Right cardiac atrium (tissue), 5 donors: ENCODE measurements at regions not wholly inside any gene's neighbourhood (a gene's known extent, or its start where the extent isn't known, plus 50 kb on each side); places are given as distances from the start of the nearest gene placed in this dataset.
"Not testable (repeated sequence)": the region's sequence is repeated elsewhere in the genome, so short reads cannot be mapped to it uniquely, and the experiment has no call there.

ENCODE experiments used
- ATAC-seq, 2 donors: fragments of 200-7000 bp; cut with Tn5 transposase; one replicate each; pipeline versions ENCODE4 v1.8.0 to v1.9.1; 2020; ENCODE audit warnings: moderate library complexity in 2 of 2, mild to moderate bottlenecking in 1 of 2
- DNase-seq, 3 donors: peaks; one replicate each; pipeline ENCODE4 v3.0.0-alpha.2; 2020
- H3K27ac ChIP-seq: one replicate; pipeline ENCODE4 v1.5.1; 2013; ENCODE audit warnings: mild to moderate bottlenecking, low read length, control low read depth, moderate library complexity
- H3K27me3 ChIP-seq: one replicate; pipeline ENCODE4 v1.6.1; 2013; ENCODE audit not compliant: control insufficient read depth, insufficient read depth
- H3K4me1 ChIP-seq: one replicate; pipeline ENCODE4 v1.6.1; 2013; ENCODE audit warnings: low read length; ENCODE audit not compliant: control insufficient read depth, insufficient read depth
- H3K4me3 ChIP-seq: one replicate; pipeline ENCODE4 v1.5.1; 2013; ENCODE audit warnings: low read length, control low read depth
- H3K9me3 ChIP-seq: one replicate; pipeline ENCODE4 v1.6.1; 2013; ENCODE audit warnings: low read length; ENCODE audit not compliant: control insufficient read depth
- WGBS: extraction: QIAGEN DNeasy Blood & Tissue Kit; methylation state at CpG from one replicate; pipeline ENCODE4 v1.1.7; 2013; 5-methylcytosine and 5-hydroxymethylcytosine counted together
- intact Hi-C, 4 donors: fragments of 100-400 bp; cut with DNase I; formaldehyde crosslinking; loops; one replicate each; pipeline versions ENCODE4 v1.11.0 to v1.14.0; 2022 to 2023
- donor health status: healthy with polysubstance abuse.
- donor health status: DM: no; HTN: yes; CAD: no.
- donor health status: DM: no; HTN: no; CAD: no.
- donor health status: DM: no; HTN: yes; CAD: no; lungs with severe emphysema.
- donor health status: DM: yes; HTN: yes; CAD: no.

DNA sequence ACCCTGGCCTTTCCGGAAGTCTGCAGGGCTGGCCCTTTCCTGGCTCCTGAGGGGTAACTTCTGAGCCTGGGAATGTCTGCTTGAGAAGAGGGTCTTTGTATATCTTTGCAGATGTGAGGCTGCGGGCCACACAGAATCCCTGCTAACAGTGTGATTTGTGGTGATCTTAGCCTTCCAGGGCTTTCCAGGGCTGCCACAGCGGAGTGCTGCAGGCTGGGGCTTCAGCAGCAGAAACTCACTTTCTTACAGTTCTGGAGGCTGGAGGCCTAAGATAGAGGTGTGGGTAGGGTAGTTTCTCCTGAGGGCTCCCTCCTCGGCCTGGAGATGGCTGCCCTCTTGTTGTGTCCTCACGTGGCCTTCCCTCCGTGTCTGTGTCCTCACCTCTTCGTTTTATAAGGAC lies 294.7 kb upstream of the HS6ST1 start:
- DNase-seq (peak in 1 of 3 donors; percentile 11), ATAC-seq (no peak)
- Histone ChIP-seq H3K27ac (no peak overlapping the region), H3K27me3 (no peaks in the 10 kb centered on the region), H3K4me1 (no peaks in the 10 kb centered on the region), H3K9me3 (no peaks in the 10 kb centered on the region), H3K4me3 (no peak overlapping the region)
- intact Hi-C loops: no loop called here
- WGBS: 80% methylated on average over 7 of the region's 7 CpGs

DNA sequence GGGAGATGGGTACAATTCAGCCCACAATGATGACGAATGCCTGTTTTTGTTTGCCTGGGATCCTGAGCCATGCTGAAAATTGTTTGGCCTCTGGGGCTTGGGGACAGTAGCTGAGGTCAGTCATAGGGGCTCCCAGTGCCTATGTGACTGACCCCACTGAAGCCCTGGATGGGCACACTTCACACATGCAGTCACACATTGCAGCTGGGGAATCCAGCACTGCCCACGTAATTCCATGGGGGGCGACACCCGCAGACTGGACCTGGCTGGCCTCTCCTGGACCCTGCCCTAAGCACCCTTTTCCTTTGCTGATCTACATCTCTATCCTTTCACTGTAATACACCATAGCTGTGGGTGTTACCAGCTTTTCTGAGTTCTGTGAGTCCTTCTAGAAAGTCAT lies 295.2 kb upstream of the HS6ST1 start:
- WGBS: 92% methylated on average over 4 of the region's 4 CpGs
- H3K27ac ChIP-seq: no peak overlapping the region
- no peak overlapping the region for H3K4me3 ChIP-seq
- intact Hi-C loops: no loop called here
- no peak for ATAC-seq
- H3K9me3 ChIP-seq: no peaks in the 10 kb centered on the region
- H3K27me3 ChIP-seq: no peaks in the 10 kb centered on the region
- H3K4me1 ChIP-seq: no peaks in the 10 kb centered on the region
- no peak for DNase-seq

- H3K27ac ChIP-seq, H3K27me3 ChIP-seq, H3K9me3 ChIP-seq, DNase-seq, ATAC-seq, H3K4me1 ChIP-seq, intact Hi-C loops, H3K4me3 ChIP-seq: not testable (repeated sequence)
- 92% methylated on average over 6 of the region's 6 CpGs for WGBS
Observed at GRCh38 chr2:128614907-128615306, 296.2 kb upstream of the HS6ST1 start.

- no peak overlapping the region for H3K27ac ChIP-seq
- DNase-seq: peak in 1 of 3 donors; percentile 5
- intact Hi-C loops: no loop called here
- no peak for ATAC-seq
- H3K4me1 ChIP-seq: no peaks in the 10 kb centered on the region
- H3K27me3 ChIP-seq: no peaks in the 10 kb centered on the region
- H3K4me3 ChIP-seq: no peak overlapping the region
- no peaks in the 10 kb centered on the region for H3K9me3 ChIP-seq
- WGBS: 79% methylated on average over 9 of the region's 9 CpGs
Observed at GRCh38 chr2:128615571-128615970, 296.9 kb upstream of the HS6ST1 start.

DNA sequence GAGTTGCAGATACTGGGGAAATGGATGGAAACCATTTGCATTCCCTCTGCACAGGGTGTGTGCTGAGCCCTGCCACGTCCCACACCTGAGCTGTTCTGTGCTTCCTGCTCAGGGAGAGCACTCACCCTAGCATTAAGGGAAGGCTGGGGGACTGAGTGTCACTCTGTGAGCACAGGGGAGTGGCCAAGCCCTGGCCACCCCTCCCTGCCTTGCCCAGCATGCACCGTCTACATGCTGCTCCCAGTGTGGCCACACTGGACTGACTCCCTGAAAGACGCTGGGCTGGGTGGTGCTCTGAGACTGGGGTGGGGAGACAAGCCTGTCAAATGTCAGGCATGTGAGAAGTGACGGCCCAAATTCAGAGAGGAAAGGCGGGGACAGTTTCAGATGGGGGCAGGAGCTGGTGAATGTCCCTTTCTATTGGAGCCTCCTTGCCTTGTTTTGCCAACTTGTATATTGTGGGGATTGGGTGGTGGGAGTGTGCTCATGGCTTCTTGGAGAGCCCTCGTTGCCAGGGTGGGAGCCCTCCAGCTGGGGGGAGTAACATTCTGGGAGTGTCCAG lies 298.4 kb upstream of the HS6ST1 start:
- ATAC-seq: no peak
- peak in 1 of 3 donors; percentile 30 for DNase-seq
- Histone ChIP-seq H3K4me3 (no peak overlapping the region), H3K4me1 (no peaks in the 10 kb centered on the region), H3K27me3 (no peaks in the 10 kb centered on the region), H3K27ac (no peak overlapping the region), H3K9me3 (no peaks in the 10 kb centered on the region)
- whole genome bisulfite sequencing: 71% methylated on average over 6 of the region's 6 CpGs
- intact Hi-C loops: no loop called here

GRCh38 chr2:128617661-128618060 lies 299.0 kb upstream of the HS6ST1 start:
- no peaks in the 10 kb centered on the region for H3K9me3 ChIP-seq
- no peak for ATAC-seq
- no peaks in the 10 kb centered on the region for H3K4me1 ChIP-seq
- intact Hi-C loops: no loop called here
- 91% methylated on average over 6 of the region's 6 CpGs for WGBS
- H3K27me3 ChIP-seq: no peaks in the 10 kb centered on the region
- H3K27ac ChIP-seq: no peak overlapping the region
- peak in 1 of 3 donors; percentile 30 for DNase-seq
- no peak overlapping the region for H3K4me3 ChIP-seq

DNA sequence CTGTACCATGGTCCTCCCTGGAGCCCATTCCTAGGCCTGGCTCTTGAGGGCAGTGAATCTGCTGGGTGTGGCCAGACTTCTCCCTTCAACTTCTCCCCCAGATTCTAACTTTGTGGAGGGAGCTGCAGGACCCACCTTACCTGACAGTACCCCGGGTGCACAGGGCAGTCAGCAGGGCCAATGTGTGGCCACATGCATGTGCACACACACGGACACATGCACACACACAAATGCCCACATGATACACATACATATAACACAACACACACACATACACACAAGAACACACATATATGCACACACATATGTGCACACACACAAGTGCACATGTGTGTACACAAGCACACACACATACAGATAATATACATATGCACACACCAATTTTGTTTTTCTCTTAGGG lies 300.0 kb upstream of the HS6ST1 start:
- ATAC-seq (no peak), DNase-seq (peak in 1 of 3 donors; percentile 11)
- WGBS: 90% methylated on average over 2 of the region's 2 CpGs
- Histone ChIP-seq H3K27me3 (no peaks in the 10 kb centered on the region), H3K9me3 (no peaks in the 10 kb centered on the region), H3K4me3 (no peak overlapping the region), H3K27ac (no peak overlapping the region), H3K4me1 (no peaks in the 10 kb centered on the region)
- intact Hi-C loops: no loop called here

DNA sequence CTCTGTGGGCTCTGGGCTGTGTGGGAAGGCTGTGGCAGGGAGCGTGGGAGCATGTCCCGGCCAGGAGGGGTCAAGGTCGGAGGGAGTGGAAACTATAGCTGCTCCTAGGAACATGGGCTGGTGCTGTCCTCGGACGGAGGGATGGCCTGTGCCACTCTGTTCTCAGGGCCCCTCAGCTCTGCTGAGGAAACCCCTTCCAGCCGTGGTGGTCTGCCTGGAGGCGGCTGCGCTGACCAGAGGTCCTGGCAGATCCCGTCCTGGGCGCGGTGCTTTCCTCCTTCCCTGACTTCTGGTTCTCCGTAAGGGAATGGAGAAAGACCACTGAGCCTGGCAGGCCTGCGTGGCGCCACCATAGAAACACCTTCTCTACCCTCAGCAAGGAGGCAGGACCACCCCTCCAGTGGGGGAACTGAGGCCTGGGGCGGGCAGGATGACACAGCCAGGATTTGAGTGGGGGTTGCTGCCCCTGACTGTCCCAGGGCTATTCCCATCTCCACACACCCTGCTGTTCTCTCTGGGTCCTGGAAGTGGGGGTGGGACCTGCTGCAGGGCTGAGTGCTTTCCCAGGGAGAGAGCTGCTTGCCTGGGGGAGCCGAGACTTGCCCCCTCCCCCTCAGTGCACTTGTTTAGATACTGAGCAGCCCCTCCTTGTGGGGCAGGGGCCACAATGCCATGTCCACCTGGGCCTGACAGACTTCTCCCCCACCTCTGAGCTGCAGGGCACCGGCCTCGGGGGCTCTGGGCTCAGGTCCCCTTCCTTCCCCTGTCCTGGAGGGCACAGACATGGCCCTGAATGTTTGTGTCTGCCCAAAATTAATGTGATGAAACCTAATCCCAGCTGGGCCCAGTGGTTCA lies 301.0 kb upstream of the HS6ST1 start:
- Histone ChIP-seq H3K9me3 (no peaks in the 10 kb centered on the region), H3K27ac (no peak overlapping the region), H3K27me3 (no peaks in the 10 kb centered on the region), H3K4me3 (no peak overlapping the region), H3K4me1 (no peaks in the 10 kb centered on the region)
- DNase-seq (peak in 1 of 3 donors; percentile 18), ATAC-seq (no peak)
- 94% methylated on average over 18 of the region's 18 CpGs for WGBS
- intact Hi-C loops: no loop called here

GRCh38 chr2:128621074-128621473 lies 302.4 kb upstream of the HS6ST1 start:
- H3K9me3 ChIP-seq: no peaks in the 10 kb centered on the region
- no peak overlapping the region for H3K4me3 ChIP-seq
- H3K4me1 ChIP-seq: no peaks in the 10 kb centered on the region
- H3K27ac ChIP-seq: no peak overlapping the region
- intact Hi-C loops: no loop called here
- DNase-seq (no peak), ATAC-seq (no peak)
- no peaks in the 10 kb centered on the region for H3K27me3 ChIP-seq

GRCh38 chr2:128622371-128622770 lies 303.7 kb upstream of the HS6ST1 start:
- ATAC-seq: peak; percentile 34 to 46
- WGBS: 80% methylated on average over 7 of the region's 7 CpGs
- intact Hi-C loops: no loop called here
- no peaks in the 10 kb centered on the region for H3K9me3 ChIP-seq
- DNase-seq: peak; percentile 34 to 67 (median 64)
- H3K27me3 ChIP-seq: no peaks in the 10 kb centered on the region
- H3K27ac ChIP-seq: no peak overlapping the region
- no peaks in the 10 kb centered on the region for H3K4me1 ChIP-seq
- H3K4me3 ChIP-seq: no peak overlapping the region

GRCh38 chr2:128622955-128623620 lies 304.4 kb upstream of the HS6ST1 start:
- ATAC-seq: no peak
- Histone ChIP-seq H3K4me3 (no peak overlapping the region), H3K9me3 (no peaks in the 10 kb centered on the region), H3K27me3 (no peaks in the 10 kb centered on the region), H3K27ac (no peak overlapping the region), H3K4me1 (no peaks in the 10 kb centered on the region)
- peak in 1 of 3 donors; percentile 34 for DNase-seq
- WGBS: 90% methylated on average over 13 of the region's 13 CpGs
- intact Hi-C loops: no loop called here
